GM23338 (cell line): ENCODE measurements at regions not wholly inside any gene's neighbourhood (a gene's known extent, or its start where the extent isn't known, plus 50 kb on each side); places are given as distances from the start of the nearest gene placed in this dataset.

Source experiments
- ATAC-seq: fragments of 200-7000 bp; cut with Tn5 transposase; 3 replicates; pipeline ENCODE4 v1.9.1; 2020
- DNase-seq: peaks from one replicate; pipeline ENCODE4 v3.0.0-alpha.2; 2015; ENCODE audit warnings: low spot score
- H2AFZ ChIP-seq: fragments of 200-600 bp; sonication (generic); 2 replicates; pipeline ENCODE4 v1.8.0; 2016; ENCODE audit warnings: antibody characterized with exemption, mild to moderate bottlenecking, moderate library complexity
- H3F3A ChIP-seq: fragments of 200-600 bp; sonication (generic); replicated peaks from 2 replicates; pipeline ENCODE4 v1.8.0; 2017; ENCODE audit warnings: antibody characterized with exemption, mixed run types, low read depth
- H3K27ac ChIP-seq: fragments of 200-600 bp; sonication (generic); 2 replicates; pipeline ENCODE4 v1.6.1; 2016; ENCODE audit warnings: low read depth
- H3K27me3 ChIP-seq: fragments of 200-600 bp; sonication (generic); 2 replicates; pipeline ENCODE4 v1.8.0; 2016; ENCODE audit warnings: mild to moderate bottlenecking, mixed run types, moderate library complexity; ENCODE audit not compliant: insufficient read depth
- H3K36me3 ChIP-seq: fragments of 200-600 bp; sonication (generic); 2 replicates; pipeline ENCODE4 v1.8.0; 2016; ENCODE audit warnings: mild to moderate bottlenecking; ENCODE audit not compliant: insufficient read depth
- H3K4me1 ChIP-seq: fragments of 200-600 bp; sonication (generic); 2 replicates; pipeline ENCODE4 v1.8.0; 2016; ENCODE audit warnings: mild to moderate bottlenecking, moderate library complexity; ENCODE audit not compliant: insufficient read depth
- H3K4me2 ChIP-seq: fragments of 200-600 bp; sonication (generic); 2 replicates; pipeline ENCODE4 v1.7.1; 2017; ENCODE audit warnings: mixed run types
- H3K4me3 ChIP-seq: fragments of 200-600 bp; sonication (generic); 2 replicates; pipeline ENCODE4 v1.6.1; 2016; ENCODE audit warnings: mixed run types
- H3K79me2 ChIP-seq: fragments of 200-600 bp; sonication (generic); replicated peaks from 2 replicates; pipeline ENCODE4 v1.8.0; 2017; ENCODE audit warnings: mild to moderate bottlenecking; ENCODE audit not compliant: insufficient read depth
- H3K9me2 ChIP-seq: fragments of 200-600 bp; sonication (generic); 2 replicates; pipeline ENCODE4 v1.8.0; 2017; ENCODE audit not compliant: insufficient read depth
- H4K20me1 ChIP-seq: fragments of 200-600 bp; sonication (generic); replicated peaks from 2 replicates; pipeline ENCODE4 v1.8.0; 2017; ENCODE audit warnings: mild to moderate bottlenecking; ENCODE audit not compliant: insufficient read depth
- H3K27ac Mint-ChIP-seq: 2 replicates; pipeline ENCODE4 v1.8.0; 2020; ENCODE audit warnings: inconsistent platforms, mild to moderate bottlenecking, moderate library complexity, mixed read lengths
- H3K27me3 Mint-ChIP-seq: 3 replicates; pipeline ENCODE4 v1.8.0; 2022; ENCODE audit warnings: low read depth, mild to moderate bottlenecking, moderate library complexity, mixed read lengths, inconsistent platforms; ENCODE audit not compliant: insufficient read depth, poor library complexity
- H3K36me3 Mint-ChIP-seq: 3 replicates; pipeline ENCODE4 v1.8.0; 2021; ENCODE audit warnings: low read depth, mild to moderate bottlenecking, inconsistent platforms, moderate library complexity, mixed read lengths
- H3K4me1 Mint-ChIP-seq: 3 replicates; pipeline ENCODE4 v1.8.0; 2020; ENCODE audit warnings: mild to moderate bottlenecking, inconsistent platforms, mixed read lengths
- H3K4me3 Mint-ChIP-seq: 3 replicates; pipeline ENCODE4 v1.8.0; 2021; ENCODE audit warnings: moderate library complexity, mild to moderate bottlenecking, inconsistent platforms, mixed read lengths
- H3K9me3 Mint-ChIP-seq: 3 replicates; pipeline ENCODE4 v1.8.0; 2020; ENCODE audit warnings: moderate library complexity, mild to moderate bottlenecking, inconsistent platforms, mixed read lengths
- EZH2 ChIP-seq: fragments of 200-600 bp; sonication (generic); IDR thresholded peaks from one replicate; pipeline ENCODE4 v1.8.0; 2017; ENCODE audit warnings: antibody characterized with exemption, mild to moderate bottlenecking, low read depth; ENCODE audit not compliant: unreplicated experiment
- EZH2phosphoT487 ChIP-seq: fragments of 200-600 bp; sonication (generic); IDR thresholded peaks from one replicate; pipeline ENCODE4 v1.8.1; 2018; ENCODE audit warnings: antibody characterized with exemption; ENCODE audit not compliant: unreplicated experiment
- STAT1 ChIP-seq: IDR thresholded peaks from one replicate; pipeline ENCODE4 v1.6.1; 2016; ENCODE audit warnings: antibody characterized with exemption; ENCODE audit not compliant: unreplicated experiment
- ZNF331 ChIP-seq: fragments of 250-450 bp; sonication (Bioruptor Pico); IDR thresholded peaks from 2 replicates; pipeline ENCODE4 v1.5.0; 2020; ENCODE audit warnings: low read depth, mild to moderate bottlenecking, moderate library complexity
- TF ChIP-seq, protein P1 (sequence below): IDR thresholded peaks from one replicate; pipeline ENCODE4 v1.6.1; 2018; ENCODE audit warnings: antibody characterized with exemption; ENCODE audit not compliant: unreplicated experiment
- TF ChIP-seq, protein P2 (sequence below): fragments of 250-450 bp; sonication (Bioruptor Pico); IDR thresholded peaks from 2 replicates; pipeline ENCODE4 v1.5.0; 2020; ENCODE audit warnings: mild to moderate bottlenecking, moderate library complexity
- TF ChIP-seq, protein P3 (sequence below), 2 experiments: fragments of 200-600 bp in 1 of 2; sonication (generic) in 1 of 2; conservative IDR thresholded peaks; 2 replicates each; pipeline versions ENCODE4 v1.5.1 to v1.6.1; 2016 to 2017; ENCODE audit warnings: antibody characterized with exemption in 2 of 2, low read depth in 2 of 2, mild to moderate bottlenecking in 2 of 2, moderate library complexity in 1 of 2

DNA sequence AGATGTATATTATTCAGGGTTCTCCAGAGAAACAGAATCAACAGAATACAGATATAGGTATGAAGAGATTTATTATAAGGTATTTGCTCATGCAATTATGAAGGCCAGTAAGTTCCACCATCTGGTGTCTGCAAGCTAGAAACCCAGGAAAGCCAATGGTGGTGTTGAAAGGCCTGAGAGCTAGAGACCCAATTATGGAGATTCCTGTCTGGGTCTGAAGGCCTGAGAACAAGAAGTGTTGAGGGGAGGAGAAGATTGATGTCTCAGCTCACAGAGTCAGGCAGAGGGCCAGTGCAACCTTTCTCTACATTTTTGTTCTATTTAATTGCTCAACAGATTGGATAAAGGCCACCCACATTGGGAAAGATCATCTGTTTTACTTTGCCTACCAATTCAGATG, 524.2 kb upstream of the CRIM1 start (continued):
- TF ChIP-seq, protein P1, sequence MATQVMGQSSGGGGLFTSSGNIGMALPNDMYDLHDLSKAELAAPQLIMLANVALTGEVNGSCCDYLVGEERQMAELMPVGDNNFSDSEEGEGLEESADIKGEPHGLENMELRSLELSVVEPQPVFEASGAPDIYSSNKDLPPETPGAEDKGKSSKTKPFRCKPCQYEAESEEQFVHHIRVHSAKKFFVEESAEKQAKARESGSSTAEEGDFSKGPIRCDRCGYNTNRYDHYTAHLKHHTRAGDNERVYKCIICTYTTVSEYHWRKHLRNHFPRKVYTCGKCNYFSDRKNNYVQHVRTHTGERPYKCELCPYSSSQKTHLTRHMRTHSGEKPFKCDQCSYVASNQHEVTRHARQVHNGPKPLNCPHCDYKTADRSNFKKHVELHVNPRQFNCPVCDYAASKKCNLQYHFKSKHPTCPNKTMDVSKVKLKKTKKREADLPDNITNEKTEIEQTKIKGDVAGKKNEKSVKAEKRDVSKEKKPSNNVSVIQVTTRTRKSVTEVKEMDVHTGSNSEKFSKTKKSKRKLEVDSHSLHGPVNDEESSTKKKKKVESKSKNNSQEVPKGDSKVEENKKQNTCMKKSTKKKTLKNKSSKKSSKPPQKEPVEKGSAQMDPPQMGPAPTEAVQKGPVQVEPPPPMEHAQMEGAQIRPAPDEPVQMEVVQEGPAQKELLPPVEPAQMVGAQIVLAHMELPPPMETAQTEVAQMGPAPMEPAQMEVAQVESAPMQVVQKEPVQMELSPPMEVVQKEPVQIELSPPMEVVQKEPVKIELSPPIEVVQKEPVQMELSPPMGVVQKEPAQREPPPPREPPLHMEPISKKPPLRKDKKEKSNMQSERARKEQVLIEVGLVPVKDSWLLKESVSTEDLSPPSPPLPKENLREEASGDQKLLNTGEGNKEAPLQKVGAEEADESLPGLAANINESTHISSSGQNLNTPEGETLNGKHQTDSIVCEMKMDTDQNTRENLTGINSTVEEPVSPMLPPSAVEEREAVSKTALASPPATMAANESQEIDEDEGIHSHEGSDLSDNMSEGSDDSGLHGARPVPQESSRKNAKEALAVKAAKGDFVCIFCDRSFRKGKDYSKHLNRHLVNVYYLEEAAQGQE, result no peak

DNA sequence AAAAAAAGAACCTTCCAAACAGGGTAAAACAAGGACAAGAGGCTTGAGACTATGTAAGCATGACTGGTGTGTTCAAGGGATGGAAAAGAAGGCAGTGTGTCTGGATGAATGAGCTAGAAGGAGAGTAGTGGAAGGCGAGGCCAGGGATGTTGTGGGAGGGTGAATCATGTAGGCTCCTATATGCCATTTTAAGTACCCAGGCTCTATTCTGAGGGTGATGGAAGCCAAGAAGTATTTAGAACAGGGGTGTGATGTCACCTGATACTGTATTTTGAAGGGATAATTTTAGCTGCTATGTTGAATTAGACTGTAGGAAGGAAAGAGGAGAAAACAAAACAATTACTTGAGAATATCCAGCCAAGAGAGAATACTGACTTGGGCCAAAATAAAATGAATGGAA, 524.7 kb upstream of the CRIM1 start:
- Histone ChIP-seq H3K4me2 (no peak overlapping the region), H3K27me3 (no peaks in the 10 kb centered on the region), H4K20me1 (no peaks in the 10 kb centered on the region), H3K4me1 (no peaks in the 10 kb centered on the region), H3K27ac (no peak overlapping the region), H3K4me3 (no peak overlapping the region), H2AFZ (no peak overlapping the region), H3K9me2 (peaks cover 23% of the 10 kb centered on the region; the same call in 1 of the 2 replicates), H3K79me2 (no peaks in the 10 kb centered on the region), H3K36me3 (no peaks in the 10 kb centered on the region), H3F3A (no peaks in the 10 kb centered on the region)
- Mint-ChIP-seq H3K9me3 (no peaks in the 10 kb centered on the region), H3K36me3 (no peaks in the 10 kb centered on the region), H3K4me3 (no peak overlapping the region), H3K27me3 (no peaks in the 10 kb centered on the region), H3K27ac (no peak overlapping the region), H3K4me1 (no peaks in the 10 kb centered on the region)
- no peak for TF ChIP-seq EZH2phosphoT487
- DNase-seq, result no peak
- ATAC-seq, result no peak

DNA sequence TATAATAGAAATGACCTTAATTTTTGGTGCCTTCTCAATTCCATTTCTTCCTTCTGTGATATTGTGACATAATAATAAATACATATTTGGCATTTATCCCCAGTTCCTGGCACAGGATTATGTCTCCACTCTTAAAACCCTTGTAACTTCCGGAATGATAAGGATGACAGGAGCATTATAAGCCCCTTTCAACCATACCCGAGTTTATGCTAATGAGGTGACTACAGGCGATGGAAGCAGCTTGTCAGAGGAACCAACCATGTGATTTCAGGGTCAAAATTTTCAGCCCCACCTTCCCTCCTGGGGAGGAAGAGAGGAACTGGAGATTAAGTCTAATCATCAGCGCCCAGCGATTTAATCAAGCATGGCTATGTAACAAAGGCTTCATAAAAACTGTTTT, 528.5 kb upstream of the CRIM1 start:
- no peak overlapping the region for H3K4me3 ChIP-seq
- H3K4me1 ChIP-seq, result peaks cover 29% of the 10 kb centered on the region
- H3K27me3 ChIP-seq, result no peaks in the 10 kb centered on the region
- H3K79me2 ChIP-seq, result no peaks in the 10 kb centered on the region
- no peak overlapping the region for H2AFZ ChIP-seq
- ATAC-seq (no peak), DNase-seq (no peak)
- no peaks in the 10 kb centered on the region for H4K20me1 ChIP-seq
- peaks cover 23% of the 10 kb centered on the region; the same call in 1 of the 2 replicates for H3K9me2 ChIP-seq
- no peak overlapping the region for H3K4me2 ChIP-seq
- Mint-ChIP-seq H3K27me3 (no peaks in the 10 kb centered on the region), H3K36me3 (no peaks in the 10 kb centered on the region), H3K4me3 (no peak overlapping the region), H3K9me3 (no peaks in the 10 kb centered on the region), H3K27ac (no peak overlapping the region), H3K4me1 (peaks cover 32% of the 10 kb centered on the region)
- H3K36me3 ChIP-seq, result no peaks in the 10 kb centered on the region
- H3F3A ChIP-seq, result no peaks in the 10 kb centered on the region
- no peak overlapping the region for H3K27ac ChIP-seq
- TF ChIP-seq ZNF331 (no peak), STAT1 (no peak), EZH2 (no peak)
- TF ChIP-seq, protein P2, sequence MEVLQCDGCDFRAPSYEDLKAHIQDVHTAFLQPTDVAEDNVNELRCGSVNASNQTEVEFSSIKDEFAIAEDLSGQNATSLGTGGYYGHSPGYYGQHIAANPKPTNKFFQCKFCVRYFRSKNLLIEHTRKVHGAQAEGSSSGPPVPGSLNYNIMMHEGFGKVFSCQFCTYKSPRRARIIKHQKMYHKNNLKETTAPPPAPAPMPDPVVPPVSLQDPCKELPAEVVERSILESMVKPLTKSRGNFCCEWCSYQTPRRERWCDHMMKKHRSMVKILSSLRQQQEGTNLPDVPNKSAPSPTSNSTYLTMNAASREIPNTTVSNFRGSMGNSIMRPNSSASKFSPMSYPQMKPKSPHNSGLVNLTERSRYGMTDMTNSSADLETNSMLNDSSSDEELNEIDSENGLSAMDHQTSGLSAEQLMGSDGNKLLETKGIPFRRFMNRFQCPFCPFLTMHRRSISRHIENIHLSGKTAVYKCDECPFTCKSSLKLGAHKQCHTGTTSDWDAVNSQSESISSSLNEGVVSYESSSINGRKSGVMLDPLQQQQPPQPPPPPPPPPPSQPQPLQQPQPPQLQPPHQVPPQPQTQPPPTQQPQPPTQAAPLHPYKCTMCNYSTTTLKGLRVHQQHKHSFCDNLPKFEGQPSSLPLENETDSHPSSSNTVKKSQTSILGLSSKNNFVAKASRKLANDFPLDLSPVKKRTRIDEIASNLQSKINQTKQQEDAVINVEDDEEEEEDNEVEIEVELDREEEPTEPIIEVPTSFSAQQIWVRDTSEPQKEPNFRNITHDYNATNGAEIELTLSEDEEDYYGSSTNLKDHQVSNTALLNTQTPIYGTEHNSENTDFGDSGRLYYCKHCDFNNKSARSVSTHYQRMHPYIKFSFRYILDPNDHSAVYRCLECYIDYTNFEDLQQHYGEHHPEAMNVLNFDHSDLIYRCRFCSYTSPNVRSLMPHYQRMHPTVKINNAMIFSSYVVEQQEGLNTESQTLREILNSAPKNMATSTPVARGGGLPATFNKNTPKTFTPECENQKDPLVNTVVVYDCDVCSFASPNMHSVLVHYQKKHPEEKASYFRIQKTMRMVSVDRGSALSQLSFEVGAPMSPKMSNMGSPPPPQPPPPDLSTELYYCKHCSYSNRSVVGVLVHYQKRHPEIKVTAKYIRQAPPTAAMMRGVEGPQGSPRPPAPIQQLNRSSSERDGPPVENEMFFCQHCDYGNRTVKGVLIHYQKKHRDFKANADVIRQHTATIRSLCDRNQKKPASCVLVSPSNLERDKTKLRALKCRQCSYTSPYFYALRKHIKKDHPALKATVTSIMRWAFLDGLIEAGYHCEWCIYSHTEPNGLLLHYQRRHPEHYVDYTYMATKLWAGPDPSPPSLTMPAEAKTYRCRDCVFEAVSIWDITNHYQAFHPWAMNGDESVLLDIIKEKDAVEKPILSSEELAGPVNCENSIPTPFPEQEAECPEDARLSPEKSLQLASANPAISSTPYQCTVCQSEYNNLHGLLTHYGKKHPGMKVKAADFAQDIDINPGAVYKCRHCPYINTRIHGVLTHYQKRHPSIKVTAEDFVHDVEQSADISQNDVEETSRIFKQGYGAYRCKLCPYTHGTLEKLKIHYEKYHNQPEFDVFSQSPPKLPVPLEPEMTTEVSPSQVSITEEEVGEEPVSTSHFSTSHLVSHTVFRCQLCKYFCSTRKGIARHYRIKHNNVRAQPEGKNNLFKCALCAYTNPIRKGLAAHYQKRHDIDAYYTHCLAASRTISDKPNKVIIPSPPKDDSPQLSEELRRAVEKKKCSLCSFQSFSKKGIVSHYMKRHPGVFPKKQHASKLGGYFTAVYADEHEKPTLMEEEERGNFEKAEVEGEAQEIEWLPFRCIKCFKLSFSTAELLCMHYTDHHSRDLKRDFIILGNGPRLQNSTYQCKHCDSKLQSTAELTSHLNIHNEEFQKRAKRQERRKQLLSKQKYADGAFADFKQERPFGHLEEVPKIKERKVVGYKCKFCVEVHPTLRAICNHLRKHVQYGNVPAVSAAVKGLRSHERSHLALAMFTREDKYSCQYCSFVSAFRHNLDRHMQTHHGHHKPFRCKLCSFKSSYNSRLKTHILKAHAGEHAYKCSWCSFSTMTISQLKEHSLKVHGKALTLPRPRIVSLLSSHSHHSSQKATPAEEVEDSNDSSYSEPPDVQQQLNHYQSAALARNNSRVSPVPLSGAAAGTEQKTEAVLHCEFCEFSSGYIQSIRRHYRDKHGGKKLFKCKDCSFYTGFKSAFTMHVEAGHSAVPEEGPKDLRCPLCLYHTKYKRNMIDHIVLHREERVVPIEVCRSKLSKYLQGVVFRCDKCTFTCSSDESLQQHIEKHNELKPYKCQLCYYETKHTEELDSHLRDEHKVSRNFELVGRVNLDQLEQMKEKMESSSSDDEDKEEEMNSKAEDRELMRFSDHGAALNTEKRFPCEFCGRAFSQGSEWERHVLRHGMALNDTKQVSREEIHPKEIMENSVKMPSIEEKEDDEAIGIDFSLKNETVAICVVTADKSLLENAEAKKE, result no peak
- TF ChIP-seq, protein P3, sequence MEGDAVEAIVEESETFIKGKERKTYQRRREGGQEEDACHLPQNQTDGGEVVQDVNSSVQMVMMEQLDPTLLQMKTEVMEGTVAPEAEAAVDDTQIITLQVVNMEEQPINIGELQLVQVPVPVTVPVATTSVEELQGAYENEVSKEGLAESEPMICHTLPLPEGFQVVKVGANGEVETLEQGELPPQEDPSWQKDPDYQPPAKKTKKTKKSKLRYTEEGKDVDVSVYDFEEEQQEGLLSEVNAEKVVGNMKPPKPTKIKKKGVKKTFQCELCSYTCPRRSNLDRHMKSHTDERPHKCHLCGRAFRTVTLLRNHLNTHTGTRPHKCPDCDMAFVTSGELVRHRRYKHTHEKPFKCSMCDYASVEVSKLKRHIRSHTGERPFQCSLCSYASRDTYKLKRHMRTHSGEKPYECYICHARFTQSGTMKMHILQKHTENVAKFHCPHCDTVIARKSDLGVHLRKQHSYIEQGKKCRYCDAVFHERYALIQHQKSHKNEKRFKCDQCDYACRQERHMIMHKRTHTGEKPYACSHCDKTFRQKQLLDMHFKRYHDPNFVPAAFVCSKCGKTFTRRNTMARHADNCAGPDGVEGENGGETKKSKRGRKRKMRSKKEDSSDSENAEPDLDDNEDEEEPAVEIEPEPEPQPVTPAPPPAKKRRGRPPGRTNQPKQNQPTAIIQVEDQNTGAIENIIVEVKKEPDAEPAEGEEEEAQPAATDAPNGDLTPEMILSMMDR (conservative IDR thresholded peaks at IDR 0.05; ENCODE audit: low read depth in 2 of 2), result no peak
